ENCODE measurements at regions not wholly inside any gene's neighbourhood (a gene's known extent, or its start where the extent isn't known, plus 50 kb on each side); places are given as distances from the start of the nearest gene placed in this dataset.

DNA sequence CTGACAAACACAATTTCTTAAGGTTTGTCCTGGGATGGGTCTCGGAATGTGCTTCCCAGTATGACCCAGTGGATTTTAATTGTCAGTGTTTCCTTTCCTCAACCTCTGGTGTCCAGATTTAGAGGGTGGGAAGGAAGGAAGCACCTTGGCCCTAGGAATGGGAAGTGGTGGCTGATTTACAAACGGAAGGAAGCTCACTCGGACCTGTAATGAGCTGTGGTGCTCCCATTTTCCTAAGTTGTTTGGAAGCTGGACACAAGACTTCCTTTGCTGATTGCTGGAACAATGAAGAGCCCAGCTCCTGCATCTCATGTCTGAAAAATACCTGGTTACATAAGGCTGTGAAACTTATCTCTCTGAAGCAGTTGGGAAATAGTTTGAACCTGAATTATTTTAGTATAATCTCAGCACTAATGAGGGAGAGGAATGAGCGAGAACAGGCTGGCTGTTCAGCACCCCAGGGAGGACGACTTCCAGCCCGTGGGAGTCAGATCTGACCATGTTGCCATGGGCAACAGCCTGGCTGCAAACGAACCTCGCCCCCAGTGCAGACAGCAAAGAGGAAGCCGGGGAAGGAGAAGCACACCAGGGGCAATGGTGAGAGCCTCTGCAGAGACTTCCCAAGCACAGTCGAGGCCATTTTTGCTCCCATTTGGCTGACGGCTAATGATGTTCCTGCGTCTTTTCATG lies 74.4 kb upstream of the ASB18 start:
- no peak for ATAC-seq (ENCODE audit: insufficient number of reproducible peaks, low FRiP score, low read depth)
- Histone ChIP-seq H3K27me3 (replicated peaks; ENCODE audit: insufficient read depth) (no peaks in the 10 kb centered on the region), H3K36me3 (no peaks in the 10 kb centered on the region), H3K4me1 (ENCODE audit: control insufficient read depth in 1 of 2, low read depth in 2 of 2) (peaks cover 0 to 13% of the 10 kb centered on the region in 2 donors), H3K27ac (no peak overlapping the region), H3K4me3 (no peak overlapping the region), H3K9me3 (no peaks in the 10 kb centered on the region)
- DNase-seq (ENCODE audit: low spot score), result no peak
- TF ChIP-seq, protein P1, sequence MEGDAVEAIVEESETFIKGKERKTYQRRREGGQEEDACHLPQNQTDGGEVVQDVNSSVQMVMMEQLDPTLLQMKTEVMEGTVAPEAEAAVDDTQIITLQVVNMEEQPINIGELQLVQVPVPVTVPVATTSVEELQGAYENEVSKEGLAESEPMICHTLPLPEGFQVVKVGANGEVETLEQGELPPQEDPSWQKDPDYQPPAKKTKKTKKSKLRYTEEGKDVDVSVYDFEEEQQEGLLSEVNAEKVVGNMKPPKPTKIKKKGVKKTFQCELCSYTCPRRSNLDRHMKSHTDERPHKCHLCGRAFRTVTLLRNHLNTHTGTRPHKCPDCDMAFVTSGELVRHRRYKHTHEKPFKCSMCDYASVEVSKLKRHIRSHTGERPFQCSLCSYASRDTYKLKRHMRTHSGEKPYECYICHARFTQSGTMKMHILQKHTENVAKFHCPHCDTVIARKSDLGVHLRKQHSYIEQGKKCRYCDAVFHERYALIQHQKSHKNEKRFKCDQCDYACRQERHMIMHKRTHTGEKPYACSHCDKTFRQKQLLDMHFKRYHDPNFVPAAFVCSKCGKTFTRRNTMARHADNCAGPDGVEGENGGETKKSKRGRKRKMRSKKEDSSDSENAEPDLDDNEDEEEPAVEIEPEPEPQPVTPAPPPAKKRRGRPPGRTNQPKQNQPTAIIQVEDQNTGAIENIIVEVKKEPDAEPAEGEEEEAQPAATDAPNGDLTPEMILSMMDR (IDR thresholded peaks at IDR 0.05), result no peak

DNA sequence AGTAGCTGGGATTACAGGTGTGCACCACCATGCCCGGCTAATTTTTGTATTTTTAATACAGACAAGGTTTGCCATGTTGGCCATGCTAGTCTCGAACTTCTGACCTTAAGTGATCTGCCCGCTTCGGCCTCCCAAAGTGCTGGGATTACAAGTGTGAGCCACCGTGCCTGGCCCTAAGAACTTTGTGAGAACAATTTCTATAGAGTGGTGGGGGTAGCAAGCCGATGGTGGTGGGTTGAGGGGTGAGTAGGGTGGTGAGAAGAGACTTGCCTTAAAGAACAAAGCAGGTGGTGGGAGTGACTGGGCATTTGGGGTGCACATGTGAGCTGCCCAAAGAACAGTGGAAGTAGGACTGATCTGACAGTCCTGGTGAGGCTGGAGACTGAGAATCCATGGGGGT lies 76.0 kb upstream of the ASB18 start:
- Histone ChIP-seq H3K9me3 (no peaks in the 10 kb centered on the region), H3K27ac (no peak overlapping the region), H3K36me3 (no peaks in the 10 kb centered on the region), H3K27me3 (replicated peaks; ENCODE audit: insufficient read depth) (no peaks in the 10 kb centered on the region), H3K4me1 (ENCODE audit: control insufficient read depth in 1 of 2, low read depth in 2 of 2) (no peaks in the 10 kb centered on the region), H3K4me3 (no peak overlapping the region)
- ATAC-seq (ENCODE audit: insufficient number of reproducible peaks, low FRiP score, low read depth) (no peak), DNase-seq (ENCODE audit: low spot score) (no peak)
- TF ChIP-seq, protein P1 (IDR thresholded peaks at IDR 0.05), result no peak

DNA sequence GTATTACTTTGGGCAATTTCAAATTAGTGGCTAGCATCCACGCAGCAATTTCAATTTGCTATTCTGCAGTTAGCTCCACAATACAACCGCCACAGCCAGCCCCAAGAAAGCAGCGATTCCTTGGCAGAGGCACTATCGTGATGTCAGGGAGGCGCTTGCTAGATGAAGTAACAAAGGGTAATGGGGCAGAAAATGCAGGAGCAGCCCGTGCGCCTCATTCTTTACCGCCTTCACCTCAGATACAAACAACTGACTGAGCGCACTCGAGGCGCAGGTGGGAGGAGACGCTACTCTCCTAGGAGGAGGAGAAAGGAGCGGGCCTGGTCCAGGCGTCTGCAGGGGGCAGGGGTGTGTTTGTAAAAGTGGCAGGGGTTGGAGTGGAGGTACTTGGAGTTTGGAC lies 76.9 kb upstream of the ASB18 start:
- no peaks in the 10 kb centered on the region for H3K9me3 ChIP-seq
- no peaks in the 10 kb centered on the region for H3K4me1 ChIP-seq (ENCODE audit: control insufficient read depth in 1 of 2, low read depth in 2 of 2)
- H3K36me3 ChIP-seq, result no peaks in the 10 kb centered on the region
- H3K27me3 ChIP-seq (replicated peaks; ENCODE audit: insufficient read depth), result no peaks in the 10 kb centered on the region
- no peak overlapping the region for H3K27ac ChIP-seq
- TF ChIP-seq, protein P1 (IDR thresholded peaks at IDR 0.05), result no peak
- DNase-seq (ENCODE audit: low spot score) (no peak), ATAC-seq (ENCODE audit: insufficient number of reproducible peaks, low FRiP score, low read depth) (no peak)
- no peak overlapping the region for H3K4me3 ChIP-seq

DNA sequence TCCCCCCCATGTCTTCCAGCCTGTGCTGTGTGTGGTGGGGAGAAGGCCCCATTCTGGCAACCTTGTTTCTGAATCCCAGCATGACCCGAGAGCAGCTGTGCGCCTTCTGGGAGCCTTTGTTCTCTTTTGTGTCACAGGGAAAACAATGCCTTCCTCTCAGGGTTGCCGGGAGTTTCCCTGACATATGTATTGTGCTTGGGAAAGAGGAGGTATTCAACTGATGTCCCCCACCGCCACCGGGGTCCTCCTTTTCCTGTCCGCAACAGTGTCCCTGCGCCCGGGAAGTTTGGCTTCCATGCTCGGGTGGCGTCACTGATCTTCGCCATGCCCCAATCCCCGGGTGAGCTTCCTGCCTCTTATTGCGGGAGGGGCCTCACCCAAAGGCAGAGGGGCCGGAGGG lies 77.5 kb upstream of the ASB18 start:
- Histone ChIP-seq H3K4me3 (no peak overlapping the region), H3K9me3 (no peaks in the 10 kb centered on the region), H3K27me3 (replicated peaks; ENCODE audit: insufficient read depth) (no peaks in the 10 kb centered on the region), H3K4me1 (ENCODE audit: control insufficient read depth in 1 of 2, low read depth in 2 of 2) (no peaks in the 10 kb centered on the region), H3K27ac (no peak overlapping the region), H3K36me3 (no peaks in the 10 kb centered on the region)
- TF ChIP-seq, protein P1 (IDR thresholded peaks at IDR 0.05), result no peak
- ATAC-seq (ENCODE audit: insufficient number of reproducible peaks, low FRiP score, low read depth), result no peak
- no peak for DNase-seq (ENCODE audit: low spot score)

DNA sequence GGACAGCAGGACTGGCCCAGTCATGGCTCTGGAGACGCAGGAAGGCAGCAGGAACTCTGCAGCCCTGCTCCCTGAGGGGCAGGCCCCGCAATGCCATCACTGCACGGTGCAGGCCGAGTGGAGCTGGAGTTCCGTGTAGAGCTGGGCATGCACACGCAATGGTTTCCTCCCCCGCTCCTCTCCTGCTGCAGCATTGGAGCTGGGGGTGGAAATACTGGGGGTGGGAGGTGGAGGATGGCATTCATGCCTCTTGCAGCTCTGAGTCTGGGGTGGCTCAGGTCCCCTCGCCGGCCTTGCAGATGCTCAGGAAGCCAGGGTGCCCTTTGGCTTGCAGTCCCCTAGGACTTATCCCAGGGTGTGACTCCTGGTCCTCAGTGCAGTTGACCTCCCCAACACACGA lies 78.3 kb upstream of the ASB18 start:
- Histone ChIP-seq H3K4me1 (ENCODE audit: control insufficient read depth in 1 of 2, low read depth in 2 of 2) (no peaks in the 10 kb centered on the region), H3K27ac (no peak overlapping the region), H3K4me3 (no peak overlapping the region), H3K27me3 (replicated peaks; ENCODE audit: insufficient read depth) (no peaks in the 10 kb centered on the region), H3K36me3 (no peaks in the 10 kb centered on the region), H3K9me3 (no peaks in the 10 kb centered on the region)
- ATAC-seq (ENCODE audit: insufficient number of reproducible peaks, low FRiP score, low read depth) (no peak), DNase-seq (ENCODE audit: low spot score) (no peak)
- TF ChIP-seq, protein P1 (IDR thresholded peaks at IDR 0.05), result no peak
